Gastrocnemius medialis (tissue), 4 donors: ENCODE measurements at regions not wholly inside any gene's neighbourhood (a gene's known extent, or its start where the extent isn't known, plus 50 kb on each side); places are given as distances from the start of the nearest gene placed in this dataset.

Source experiments
- ATAC-seq, 2 donors: fragments of 150-250 bp; one replicate each; pipeline ENCODE4 v1.9.1; 2016
- DNase-seq, 2 donors: peaks; one replicate each; pipeline ENCODE4 v3.0.0-alpha.2; 2019
- H3K27ac ChIP-seq, 4 donors: fragments of 200-600 bp; sonication (generic); 1 replicate in 1 of 4; 2 replicates in 3 of 4; pipeline ENCODE4 v1.5.1; 2016 to 2018; ENCODE audit warnings: mild to moderate bottlenecking in 2 of 4, moderate library complexity in 1 of 4
- H3K27me3 ChIP-seq, 3 donors: fragments of 200-600 bp; sonication (generic) in 2 of 3; 1 replicate in 1 of 3; 2 replicates in 2 of 3; pipeline versions ENCODE4 v1.5.1 to v1.6.0; 2016 to 2019; ENCODE audit warnings: mild to moderate bottlenecking in 1 of 3, moderate library complexity in 1 of 3
- H3K36me3 ChIP-seq, 2 donors: fragments of 200-600 bp; sonication (generic) in 1 of 2; one replicate each; pipeline ENCODE4 v1.5.1; 2017 to 2018
- H3K4me1 ChIP-seq, 2 donors: fragments of 200-600 bp; sonication (generic) in 1 of 2; one replicate each; pipeline ENCODE4 v1.5.1; 2016 to 2017; ENCODE audit warnings: mild to moderate bottlenecking in 2 of 2
- H3K4me3 ChIP-seq, 4 donors: fragments of 200-600 bp; sonication (generic) in 3 of 4; 1 replicate in 1 of 4; 2 replicates in 3 of 4; pipeline ENCODE4 v1.5.1; 2016 to 2019; ENCODE audit warnings: mild to moderate bottlenecking in 2 of 4
- H3K9me3 ChIP-seq, 3 donors: fragments of 200-600 bp; sonication (generic) in 2 of 3; 1 replicate in 1 of 3; 2 replicates in 2 of 3; pipeline ENCODE4 v1.5.1; 2016 to 2019
- CTCF ChIP-seq, 5 experiments: fragments of 450-650 bp in 3 of 5; fragments of 200-600 bp in 2 of 5; sonication (generic) in 2 of 5; IDR thresholded peaks in 4 of 5; conservative IDR thresholded peaks in 1 of 5; 1 replicate in 4 of 5; 2 replicates in 1 of 5; pipeline ENCODE4 v1.5.1; 2016 to 2019; ENCODE audit warnings: antibody characterized with exemption in 5 of 5, mild to moderate bottlenecking in 3 of 5, moderate library complexity in 3 of 5
- POLR2A ChIP-seq, 2 donors: fragments of 450-650 bp; IDR thresholded peaks; one replicate each; pipeline ENCODE4 v1.6.1; 2017; ENCODE audit warnings: antibody characterized with exemption in 2 of 2, mild to moderate bottlenecking in 2 of 2, moderate library complexity in 2 of 2
- in situ Hi-C, 4 donors: fragments of 200-750 bp; cut with MboI; loops; one replicate each; pipeline versions ENCODE4 v1.15.0 to v1.8.0; 2017; ENCODE audit warnings: low sequenced_read_pairs in 4 of 4
- intact Hi-C: fragments of 100-400 bp; cut with DNase I; formaldehyde crosslinking; loops from one replicate; pipeline ENCODE4 v1.15.1; 2023; ENCODE audit warnings: low total_unique reads

- H3K9me3 ChIP-seq, result no peaks in the 10 kb centered on the region
- no peak overlapping the region for H3K4me3 ChIP-seq
- TF ChIP-seq CTCF (IDR thresholded peaks at IDR 0.05 in 4 of 5, conservative IDR thresholded peaks at IDR 0.05 in 1 of 5), result no peak
- no peak for TF ChIP-seq POLR2A (IDR thresholded peaks at IDR 0.05)
- DNase-seq (no peak), ATAC-seq (no peak)
- H3K27me3 ChIP-seq, result peaks cover 4 to 20% (median 11%) of the 10 kb centered on the region in 3 donors
- intact Hi-C loops, result no loop called here
- in situ Hi-C loops, result no loop called here
- no peaks in the 10 kb centered on the region for H3K4me1 ChIP-seq
- no peaks in the 10 kb centered on the region for H3K36me3 ChIP-seq
- H3K27ac ChIP-seq, result no peak overlapping the region
Observed at GRCh38 chr2:239822146-239822831, 202.9 kb downstream of the NDUFA10 start.

DNA sequence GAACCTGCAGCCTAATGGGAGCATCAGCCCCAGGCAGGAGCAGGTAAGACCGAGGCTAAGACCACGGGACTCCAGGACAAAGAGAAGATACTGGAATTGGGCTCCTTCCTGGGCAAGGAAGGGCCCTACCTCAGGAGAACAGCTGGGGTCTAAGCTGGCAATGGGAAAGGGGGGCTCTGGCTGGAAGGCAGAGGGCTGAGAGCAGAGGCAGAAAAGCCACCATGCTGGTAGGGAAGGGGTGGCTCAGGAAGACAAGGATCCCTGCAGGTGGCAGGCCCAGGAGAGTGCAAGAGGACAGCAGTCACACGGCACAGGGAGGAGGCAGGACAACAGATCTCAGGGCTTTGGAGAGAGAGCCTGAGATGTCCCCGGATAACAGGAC is 203.5 kb downstream of the NDUFA10 start:
- H3K27me3 ChIP-seq, result peaks cover 4 to 18% (median 11%) of the 10 kb centered on the region in 3 donors
- no peak for DNase-seq
- in situ Hi-C loops, result no loop called here

GRCh38 chr2:239820836-239821693 is 204.1 kb downstream of the NDUFA10 start:
- no peak overlapping the region for H3K27ac ChIP-seq
- no peaks in the 10 kb centered on the region for H3K36me3 ChIP-seq
- in situ Hi-C loops, result no loop called here
- H3K4me1 ChIP-seq, result no peaks in the 10 kb centered on the region
- DNase-seq, result no peak
- TF ChIP-seq POLR2A (IDR thresholded peaks at IDR 0.05) (no peak), CTCF (IDR thresholded peaks at IDR 0.05 in 4 of 5, conservative IDR thresholded peaks at IDR 0.05 in 1 of 5) (no peak)
- peaks cover 4 to 15% (median 11%) of the 10 kb centered on the region in 3 donors for H3K27me3 ChIP-seq
- H3K9me3 ChIP-seq, result no peaks in the 10 kb centered on the region
- no peak for ATAC-seq
- H3K4me3 ChIP-seq, result no peak overlapping the region
- intact Hi-C loops, result no loop called here

More for the DNA sequence above, 203.5 kb downstream of the NDUFA10 start:
- Histone ChIP-seq H3K4me3 (no peak overlapping the region), H3K27ac (no peak overlapping the region), H3K36me3 (no peaks in the 10 kb centered on the region), H3K9me3 (no peaks in the 10 kb centered on the region), H3K4me1 (no peaks in the 10 kb centered on the region)
- no peak for TF ChIP-seq POLR2A (IDR thresholded peaks at IDR 0.05)
- TF ChIP-seq CTCF (IDR thresholded peaks at IDR 0.05 in 4 of 5, conservative IDR thresholded peaks at IDR 0.05 in 1 of 5), result no peak
- no peak for ATAC-seq
- intact Hi-C loops, result no loop called here

DNA sequence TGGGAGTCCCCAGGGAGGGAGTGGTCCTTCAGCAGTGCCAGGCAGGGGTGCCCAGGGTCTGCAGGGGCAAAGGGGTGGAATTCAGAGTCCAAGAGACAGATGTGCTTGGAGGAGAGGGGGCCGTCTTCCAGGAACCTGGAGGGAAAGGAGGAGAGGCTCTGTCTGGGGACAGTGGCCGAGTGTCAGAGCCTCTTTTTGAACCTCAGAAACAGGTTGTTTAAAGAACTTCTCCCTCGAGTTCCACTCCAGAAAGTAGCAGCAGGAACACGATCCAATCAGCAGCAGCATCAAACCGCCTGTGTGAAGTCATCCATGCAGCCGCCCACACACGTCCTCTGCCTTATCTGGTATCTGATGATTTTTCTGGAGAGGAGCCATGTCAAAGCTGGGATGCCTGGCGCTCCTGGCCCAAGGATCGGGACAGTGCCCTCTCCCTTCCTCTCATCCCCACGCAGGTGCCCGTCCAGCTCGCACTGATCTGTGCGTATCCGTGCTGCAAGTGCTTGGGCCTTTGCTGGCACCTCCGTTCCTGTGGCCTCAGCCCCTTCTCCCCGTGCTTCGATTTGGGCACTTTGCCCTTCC is 205.1 kb downstream of the NDUFA10 start:
- peaks cover 4 to 15% (median 15%) of the 10 kb centered on the region in 3 donors for H3K27me3 ChIP-seq
- H3K9me3 ChIP-seq, result no peaks in the 10 kb centered on the region
- no peak overlapping the region for H3K27ac ChIP-seq
- ATAC-seq (no peak), DNase-seq (no peak)
- in situ Hi-C loops (no loop called here), intact Hi-C loops (no loop called here)
- H3K4me3 ChIP-seq, result no peak overlapping the region
- H3K36me3 ChIP-seq, result no peaks in the 10 kb centered on the region
- TF ChIP-seq POLR2A (IDR thresholded peaks at IDR 0.05) (no peak), CTCF (IDR thresholded peaks at IDR 0.05 in 4 of 5, conservative IDR thresholded peaks at IDR 0.05 in 1 of 5) (no peak)
- peaks cover 0 to 2% of the 10 kb centered on the region in 2 donors for H3K4me1 ChIP-seq
